Neuronal stem cell (in vitro differentiated cells): ENCODE measurements at regions not wholly inside any gene's neighbourhood (a gene's known extent, or its start where the extent isn't known, plus 50 kb on each side); places are given as distances from the start of the nearest gene placed in this dataset.

Experiments
- DNase-seq: peaks from one replicate; pipeline ENCODE4 v3.0.0-alpha.2; 2013; ENCODE audit warnings: low spot score
- H2AFZ ChIP-seq: one replicate; pipeline ENCODE4 v1.6.1; 2013; ENCODE audit warnings: mild to moderate bottlenecking, low read length, inconsistent platforms
- H2AK5ac ChIP-seq: 2 replicates; pipeline ENCODE4 v1.6.1; 2013; ENCODE audit warnings: low read depth, mild to moderate bottlenecking, inconsistent platforms, low read length, moderate library complexity, mixed read lengths
- H2BK120ac ChIP-seq: 2 replicates; pipeline ENCODE4 v1.6.1; 2013; ENCODE audit warnings: low read depth, mild to moderate bottlenecking, inconsistent platforms, low read length, moderate library complexity, mixed read lengths
- H2BK12ac ChIP-seq: one replicate; pipeline ENCODE4 v1.6.1; 2013; ENCODE audit warnings: low read length, inconsistent platforms
- H2BK15ac ChIP-seq: 2 replicates; pipeline ENCODE4 v1.6.1; 2013; ENCODE audit warnings: mild to moderate bottlenecking, low read length, inconsistent platforms, mixed read lengths
- H2BK5ac ChIP-seq: one replicate; pipeline ENCODE4 v1.6.1; 2013; ENCODE audit warnings: inconsistent platforms, mild to moderate bottlenecking, low read length, moderate library complexity
- H3K14ac ChIP-seq: one replicate; pipeline ENCODE4 v1.6.1; 2013; ENCODE audit warnings: low read length, inconsistent platforms
- H3K18ac ChIP-seq: 2 replicates; pipeline ENCODE4 v1.6.1; 2013; ENCODE audit warnings: low read length, inconsistent platforms
- H3K23ac ChIP-seq: 2 replicates; pipeline ENCODE4 v1.6.1; 2013; ENCODE audit warnings: low read depth, mild to moderate bottlenecking, mixed read lengths, low read length, inconsistent platforms; ENCODE audit not compliant: poor library complexity
- H3K27ac ChIP-seq: replicated peaks from 3 replicates; pipeline ENCODE4 v1.5.1; 2013; ENCODE audit warnings: low read length, inconsistent platforms
- H3K27me3 ChIP-seq, 3 experiments: 2 replicates each; pipeline ENCODE4 v1.6.1; 2013; ENCODE audit warnings: low read length in 3 of 3, mild to moderate bottlenecking in 2 of 3, inconsistent platforms in 1 of 3, low read depth in 1 of 3, mixed read lengths in 1 of 3, moderate library complexity in 1 of 3; ENCODE audit not compliant: control insufficient read depth in 3 of 3, insufficient read depth in 3 of 3
- H3K36me3 ChIP-seq, 2 donors: replicated peaks in 1 of 2; 2 replicates each; pipeline ENCODE4 v1.6.1; 2013; ENCODE audit warnings: low read length in 2 of 2; ENCODE audit not compliant: control insufficient read depth in 2 of 2, insufficient read depth in 2 of 2
- H3K4ac ChIP-seq: 2 replicates; pipeline ENCODE4 v1.6.1; 2013; ENCODE audit warnings: inconsistent platforms, mild to moderate bottlenecking, low read length, moderate library complexity
- H3K4me1 ChIP-seq, 2 donors: 1 replicate in 1 of 2; 2 replicates in 1 of 2; pipeline ENCODE4 v1.6.1; 2013; ENCODE audit warnings: low read length in 2 of 2, low read depth in 1 of 2; ENCODE audit not compliant: control insufficient read depth in 2 of 2, insufficient read depth in 1 of 2
- H3K4me2 ChIP-seq: one replicate; pipeline ENCODE4 v1.6.1; 2013; ENCODE audit warnings: mild to moderate bottlenecking, low read length, inconsistent platforms; ENCODE audit not compliant: insufficient read depth, poor library complexity, severe bottlenecking
- H3K4me3 ChIP-seq, 2 donors: 2 replicates each; pipeline ENCODE4 v1.5.1; 2013; ENCODE audit warnings: low read length in 2 of 2, mild to moderate bottlenecking in 2 of 2, inconsistent platforms in 1 of 2, moderate library complexity in 1 of 2
- H3K79me1 ChIP-seq: one replicate; pipeline ENCODE4 v1.6.1; 2013; ENCODE audit warnings: low read depth, mild to moderate bottlenecking, inconsistent platforms, low read length, moderate library complexity
- H3K9ac ChIP-seq: one replicate; pipeline ENCODE4 v1.6.1; 2013; ENCODE audit warnings: mild to moderate bottlenecking, low read depth, low read length, inconsistent platforms; ENCODE audit not compliant: poor library complexity
- H3K9me3 ChIP-seq, 2 donors: replicated peaks in 1 of 2; 2 replicates each; pipeline versions ENCODE3 to v1.6.1; 2013; ENCODE audit warnings: low read length in 2 of 2, mild to moderate bottlenecking in 2 of 2, inconsistent platforms in 1 of 2, low read depth in 1 of 2, mixed read lengths in 1 of 2, moderate library complexity in 1 of 2; ENCODE audit not compliant: control insufficient read depth in 2 of 2, insufficient read depth in 1 of 2
- H4K8ac ChIP-seq: one replicate; pipeline ENCODE4 v1.6.1; 2013; ENCODE audit warnings: low read depth, mild to moderate bottlenecking, inconsistent platforms, low read length, moderate library complexity
- H4K91ac ChIP-seq: one replicate; pipeline ENCODE4 v1.6.1; 2013; ENCODE audit warnings: low read length, low read depth, mild to moderate bottlenecking, inconsistent platforms; ENCODE audit not compliant: poor library complexity
- WGBS, 2 donors: extraction: QIAGEN DNeasy Blood & Tissue Kit; methylation state at CpG; one replicate each; pipeline ENCODE4 v1.1.7; 2013; ENCODE audit warnings: missing lambda C conversion rate in 2 of 2, mixed read lengths in 1 of 2; ENCODE audit not compliant: insufficient read length in 2 of 2, insufficient replicate concordance in 1 of 2; ENCODE audit errors: extremely low coverage in 2 of 2; 5-methylcytosine and 5-hydroxymethylcytosine counted together

DNA sequence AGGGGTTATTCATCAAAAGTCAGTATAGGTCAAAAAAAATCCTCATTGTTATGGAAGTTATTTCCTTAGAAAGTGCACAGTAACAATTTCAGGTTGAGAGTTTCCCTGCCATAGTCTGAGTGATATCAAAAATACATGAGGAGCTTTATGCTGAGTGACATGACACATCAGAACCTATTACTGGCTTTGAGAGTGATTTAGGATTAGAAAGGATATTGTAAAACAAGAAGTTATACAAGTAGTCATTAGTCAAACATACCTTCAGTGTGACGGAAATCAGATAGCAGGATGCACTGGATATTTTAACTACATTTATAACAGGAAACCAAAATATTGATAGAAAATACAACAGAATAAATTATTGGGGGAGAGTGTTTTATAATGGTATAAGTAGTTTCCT is 471.1 kb downstream of the VGLL3 start:
- Histone ChIP-seq H2BK5ac (no peak overlapping the region), H3K9ac (no peak overlapping the region), H3K27me3 (no peaks in the 10 kb centered on the region), H3K18ac (no peak overlapping the region), H2BK120ac (no peak overlapping the region), H4K91ac (no peak overlapping the region), H2AFZ (no peak overlapping the region), H3K23ac (no peak overlapping the region), H4K8ac (no peak overlapping the region), H3K4ac (no peak overlapping the region), H3K79me1 (no peaks in the 10 kb centered on the region), H3K9me3 (no peaks in the 10 kb centered on the region), H3K14ac (no peak overlapping the region), H3K4me2 (no peak overlapping the region), H2AK5ac (no peak overlapping the region), H2BK15ac (no peak overlapping the region), H2BK12ac (no peak overlapping the region), H3K36me3 (no peaks in the 10 kb centered on the region), H3K4me1 (no peaks in the 10 kb centered on the region), H3K4me3 (no peak overlapping the region), H3K27ac (no peak overlapping the region)
- no peak for DNase-seq
- WGBS, 2 donors: no CpG with 5 or more reads among the region's 1 CpG

DNA sequence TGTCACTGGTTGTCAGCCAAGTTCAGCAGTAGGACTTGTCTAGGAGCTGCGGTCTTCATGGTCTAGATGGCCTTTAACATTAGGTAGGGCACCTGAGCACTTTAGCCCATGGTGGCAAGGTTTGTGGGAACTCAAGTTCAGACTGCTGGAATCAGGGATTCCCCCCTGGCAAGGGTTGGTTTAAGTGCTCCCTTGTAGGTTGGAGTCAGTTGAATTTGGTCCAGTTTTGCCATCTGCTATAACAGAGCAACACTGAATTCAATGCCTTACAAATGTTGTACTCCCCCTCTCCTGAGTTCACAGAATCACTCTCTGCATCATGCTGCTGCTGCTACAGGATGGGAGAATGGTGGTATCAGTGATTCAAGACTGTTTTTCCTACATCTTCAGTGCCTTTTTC is 509.3 kb downstream of the VGLL3 start:
- H3K4me1 ChIP-seq: no peaks in the 10 kb centered on the region
- no peak overlapping the region for H3K14ac ChIP-seq
- no peaks in the 10 kb centered on the region for H3K36me3 ChIP-seq
- no peak overlapping the region for H2AFZ ChIP-seq
- no peak overlapping the region for H3K4me3 ChIP-seq
- no peak overlapping the region for H2AK5ac ChIP-seq
- H4K91ac ChIP-seq: no peak overlapping the region
- no peak overlapping the region for H2BK15ac ChIP-seq
- H3K27ac ChIP-seq: no peak overlapping the region
- H3K23ac ChIP-seq: no peak overlapping the region
- DNase-seq: no peak
- no peak overlapping the region for H3K4me2 ChIP-seq
- H2BK12ac ChIP-seq: no peak overlapping the region
- H2BK120ac ChIP-seq: no peak overlapping the region
- no peaks in the 10 kb centered on the region for H3K27me3 ChIP-seq
- H2BK5ac ChIP-seq: no peak overlapping the region
- H3K79me1 ChIP-seq: no peaks in the 10 kb centered on the region
- no peak overlapping the region for H3K4ac ChIP-seq
- H3K9me3 ChIP-seq: no peaks in the 10 kb centered on the region
- H4K8ac ChIP-seq: no peak overlapping the region
- no CpG with 5 or more reads among the region's 1 CpG for WGBS, 2 donors
- H3K18ac ChIP-seq: no peak overlapping the region
- no peak overlapping the region for H3K9ac ChIP-seq

DNA sequence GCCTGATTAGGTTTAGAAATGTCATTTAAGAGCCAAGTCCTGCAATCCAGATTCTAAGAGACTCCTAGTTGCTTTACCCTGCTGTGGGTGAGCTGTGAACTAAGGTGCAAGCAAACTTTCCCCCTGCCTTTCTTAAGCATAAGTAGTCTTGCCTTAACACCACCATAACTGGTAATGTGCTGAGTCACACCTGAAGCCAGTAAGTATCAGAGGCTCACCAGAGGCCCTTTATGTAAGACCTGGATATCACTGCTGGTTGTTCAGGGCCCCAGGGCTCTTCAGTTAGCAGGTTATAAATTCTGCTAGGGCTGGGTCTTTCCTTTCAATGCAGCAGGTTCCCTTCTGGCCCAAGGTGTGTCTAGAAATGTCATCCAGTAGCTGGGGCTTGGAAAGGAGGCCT is 509.9 kb downstream of the VGLL3 start:
- Histone ChIP-seq H3K27me3 (no peaks in the 10 kb centered on the region), H3K4ac (no peak overlapping the region), H3K27ac (no peak overlapping the region), H2AK5ac (no peak overlapping the region), H2BK12ac (no peak overlapping the region), H2BK15ac (no peak overlapping the region), H2BK120ac (no peak overlapping the region), H3K9ac (no peak overlapping the region), H3K18ac (no peak overlapping the region), H3K14ac (no peak overlapping the region), H4K91ac (no peak overlapping the region), H3K23ac (no peak overlapping the region), H3K9me3 (no peaks in the 10 kb centered on the region), H3K4me1 (no peaks in the 10 kb centered on the region), H2BK5ac (no peak overlapping the region), H3K79me1 (no peaks in the 10 kb centered on the region), H4K8ac (no peak overlapping the region), H3K4me3 (no peak overlapping the region), H3K36me3 (no peaks in the 10 kb centered on the region), H3K4me2 (no peak overlapping the region), H2AFZ (no peak overlapping the region)
- DNase-seq: no peak

DNA sequence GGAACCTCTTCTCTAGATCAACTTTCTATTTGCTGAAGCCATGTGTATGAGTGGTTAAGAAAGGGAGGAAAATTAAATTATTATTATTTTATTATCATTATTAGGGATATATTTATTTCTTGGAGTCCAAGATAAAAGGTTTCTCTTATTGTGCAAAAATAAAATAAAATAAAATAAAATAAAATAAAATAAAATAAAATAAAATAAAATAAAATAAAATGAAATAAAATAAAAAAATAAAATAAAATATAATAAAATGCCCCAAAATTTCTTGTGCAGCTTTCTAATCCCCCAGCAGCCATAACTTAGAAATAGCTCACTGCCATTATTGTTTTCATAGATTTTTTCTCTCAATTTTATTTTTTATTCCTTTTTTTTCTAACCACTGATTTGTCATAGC is 526.8 kb downstream of the VGLL3 start:
- Histone ChIP-seq H2AFZ (no peak overlapping the region), H3K4me1 (no peaks in the 10 kb centered on the region), H3K18ac (no peak overlapping the region), H3K79me1 (no peaks in the 10 kb centered on the region), H2BK5ac (no peak overlapping the region), H3K27me3 (no peaks in the 10 kb centered on the region), H2AK5ac (no peak overlapping the region), H3K14ac (no peak overlapping the region), H2BK120ac (no peak overlapping the region), H4K8ac (no peak overlapping the region), H4K91ac (no peak overlapping the region), H3K4ac (no peak overlapping the region), H3K36me3 (no peaks in the 10 kb centered on the region), H3K9ac (no peak overlapping the region), H3K9me3 (no peaks in the 10 kb centered on the region), H3K27ac (no peak overlapping the region), H3K4me2 (no peak overlapping the region), H2BK15ac (no peak overlapping the region), H3K4me3 (no peak overlapping the region), H2BK12ac (no peak overlapping the region), H3K23ac (no peak overlapping the region)
- DNase-seq: no peak
